ENCODE measurements at regions not wholly inside any gene's neighbourhood (a gene's known extent, or its start where the extent isn't known, plus 50 kb on each side); places are given as distances from the start of the nearest gene placed in this dataset.

GRCh38 chr16:87051526-87052320 is 265.5 kb downstream of the C16orf95 start:
- no peaks in the 10 kb centered on the region for H3K79me2 ChIP-seq
- no peaks in the 10 kb centered on the region for H3K27me3 ChIP-seq (ENCODE audit: control insufficient read depth, insufficient read depth, low read length)
- no peak overlapping the region for H3K4me3 ChIP-seq (ENCODE audit: low read depth, low read length)
- H3K36me3 ChIP-seq (ENCODE audit: control insufficient read depth, insufficient read depth, low read length): no peaks in the 10 kb centered on the region
- TF ChIP-seq CTCF (IDR thresholded peaks at IDR 0.05): no peak
- H3K27ac ChIP-seq: no peak overlapping the region
- H3K4me1 ChIP-seq: peaks cover 20% of the 10 kb centered on the region
- no peak overlapping the region for H3K4me2 ChIP-seq (ENCODE audit: low read length)
- no peaks in the 10 kb centered on the region for H3K9me3 ChIP-seq (ENCODE audit: control insufficient read depth, low read length)
- H3K9ac ChIP-seq: no peak overlapping the region
- H2AFZ ChIP-seq: no peak overlapping the region

- Histone ChIP-seq H3K27ac (no peak overlapping the region), H3K9ac (no peak overlapping the region)
Measured at GRCh38 chr16:87052506-87052905, 264.7 kb downstream of the C16orf95 start.

GRCh38 chr16:87053016-87053982 is 263.9 kb downstream of the C16orf95 start:
- Histone ChIP-seq H2AFZ (peak overlapping the region; percentile 50), H3K79me2 (no peaks in the 10 kb centered on the region), H3K9me3 (ENCODE audit: control insufficient read depth, low read length) (no peaks in the 10 kb centered on the region), H3K9ac (no peak overlapping the region), H3K4me1 (peaks cover 6% of the 10 kb centered on the region), H3K4me2 (ENCODE audit: low read length) (no peak overlapping the region), H3K4me3 (ENCODE audit: low read depth, low read length) (no peak overlapping the region), H3K27me3 (ENCODE audit: control insufficient read depth, insufficient read depth, low read length) (no peaks in the 10 kb centered on the region), H3K27ac (no peak overlapping the region), H3K36me3 (ENCODE audit: control insufficient read depth, insufficient read depth, low read length) (no peaks in the 10 kb centered on the region)
- no peak for TF ChIP-seq CTCF (IDR thresholded peaks at IDR 0.05)

More at GRCh38 chr16:87052506-87052905, 264.7 kb downstream of the C16orf95 start:
- Histone ChIP-seq H3K27me3 (ENCODE audit: control insufficient read depth, insufficient read depth, low read length) (no peaks in the 10 kb centered on the region), H3K4me2 (ENCODE audit: low read length) (no peak overlapping the region), H2AFZ (peak overlapping the region; percentile 15), H3K36me3 (ENCODE audit: control insufficient read depth, insufficient read depth, low read length) (no peaks in the 10 kb centered on the region), H3K9me3 (ENCODE audit: control insufficient read depth, low read length) (no peaks in the 10 kb centered on the region), H3K79me2 (no peaks in the 10 kb centered on the region), H3K4me1 (peaks cover 13% of the 10 kb centered on the region), H3K4me3 (ENCODE audit: low read depth, low read length) (no peak overlapping the region)
- TF ChIP-seq CTCF (IDR thresholded peaks at IDR 0.05): no peak

GRCh38 chr16:87054154-87054553 is 263.0 kb downstream of the C16orf95 start:
- no peaks in the 10 kb centered on the region for H3K9me3 ChIP-seq (ENCODE audit: control insufficient read depth, low read length)
- peaks cover 5% of the 10 kb centered on the region for H3K4me1 ChIP-seq
- H3K27ac ChIP-seq: no peak overlapping the region
- H3K27me3 ChIP-seq (ENCODE audit: control insufficient read depth, insufficient read depth, low read length): no peaks in the 10 kb centered on the region
- no peak overlapping the region for H2AFZ ChIP-seq
- no peaks in the 10 kb centered on the region for H3K79me2 ChIP-seq
- TF ChIP-seq CTCF (IDR thresholded peaks at IDR 0.05): no peak
- H3K36me3 ChIP-seq (ENCODE audit: control insufficient read depth, insufficient read depth, low read length): no peaks in the 10 kb centered on the region
- no peak overlapping the region for H3K4me3 ChIP-seq (ENCODE audit: low read depth, low read length)
- H3K4me2 ChIP-seq (ENCODE audit: low read length): no peak overlapping the region
- no peak overlapping the region for H3K9ac ChIP-seq
